A673 (cell line): ENCODE measurements at regions not wholly inside any gene's neighbourhood (a gene's known extent, or its start where the extent isn't known, plus 50 kb on each side); places are given as distances from the start of the nearest gene placed in this dataset.

Experiments used
- BruUV-seq: library from RNA; stranded (reverse); fragments of 400-500 nt; replicated peaks from 2 replicates; lab custom pipeline; 2021; lab: Mats Ljungman, UMichigan
- CTCF ChIA-PET: fragments of 300-600 bp; sonication (Branson Sonifier 250); formaldehyde crosslinking; loops from one replicate; lab custom pipeline; 2022; ENCODE audit warnings: antibody characterized with exemption; lab: Charles Lee
- POLR2A ChIA-PET: fragments of 300-600 bp; sonication (Branson Sonifier 250); formaldehyde crosslinking; loops from one replicate; lab custom pipeline; 2022; ENCODE audit warnings: antibody characterized with exemption; ENCODE audit not compliant: low non-redundant PET; lab: Charles Lee
- DNase-seq: peaks from one replicate; pipeline ENCODE4 v3.0.0-alpha.2; 2015; ENCODE audit warnings: low spot score
- H3K27ac ChIP-seq: fragments of 200-600 bp; sonication (generic); 2 replicates; pipeline ENCODE4 v1.5.1; 2016; ENCODE audit warnings: mixed run types, low read depth, mild to moderate bottlenecking, mixed read lengths, antibody characterized with exemption, low read length; ENCODE audit not compliant: poor library complexity, severe bottlenecking
- H3K27me3 ChIP-seq: fragments of 200-600 bp; sonication (generic); replicated peaks from 2 replicates; pipeline ENCODE4 v1.6.1; 2017; ENCODE audit warnings: mixed run types, low read depth, mild to moderate bottlenecking, mixed read lengths, antibody characterized with exemption, low read length; ENCODE audit not compliant: insufficient read depth, poor library complexity
- H3K36me3 ChIP-seq: fragments of 200-600 bp; sonication (generic); 2 replicates; pipeline ENCODE4 v1.6.1; 2016; ENCODE audit warnings: mixed run types, mild to moderate bottlenecking, mixed read lengths, antibody characterized with exemption, low read length; ENCODE audit not compliant: insufficient read depth, poor library complexity, severe bottlenecking
- H3K4me1 ChIP-seq: fragments of 200-600 bp; sonication (generic); 2 replicates; pipeline ENCODE4 v1.6.1; 2017; ENCODE audit warnings: mixed run types, mild to moderate bottlenecking, mixed read lengths, antibody characterized with exemption, low read length; ENCODE audit not compliant: insufficient read depth, poor library complexity, severe bottlenecking
- H3K4me3 ChIP-seq: fragments of 200-600 bp; sonication (generic); 2 replicates; pipeline ENCODE4 v1.5.1; 2016; ENCODE audit warnings: low read depth, mixed run types, mild to moderate bottlenecking, mixed read lengths, low read length; ENCODE audit not compliant: poor library complexity, severe bottlenecking
- H3K9me3 ChIP-seq: fragments of 200-600 bp; sonication (generic); 2 replicates; pipeline ENCODE4 v1.6.1; 2016; ENCODE audit warnings: mixed run types, low read depth, mild to moderate bottlenecking, mixed read lengths, antibody characterized with exemption, low read length; ENCODE audit not compliant: poor library complexity, severe bottlenecking
- EZH2 ChIP-seq: fragments of 200-600 bp; sonication (generic); IDR thresholded peaks from 2 replicates; pipeline ENCODE4 v1.6.1; 2017; ENCODE audit warnings: borderline replicate concordance, low read depth, mild to moderate bottlenecking, mixed read lengths, antibody characterized with exemption, low read length; ENCODE audit not compliant: poor library complexity, severe bottlenecking
- intact Hi-C: fragments of 100-400 bp; cut with micrococcal nuclease; formaldehyde crosslinking; loops from one replicate; pipeline ENCODE4 v1.10.0; 2022; ENCODE audit not compliant: unreplicated experiment
- TF ChIP-seq, protein P1 (sequence below): fragments of 300-800, 200-600 bp; sonication (generic); conservative IDR thresholded peaks from 2 replicates; pipeline ENCODE4 v1.5.1; 2017; ENCODE audit warnings: low read depth, mild to moderate bottlenecking, antibody characterized with exemption, low read length, moderate library complexity, mixed read lengths

DNA sequence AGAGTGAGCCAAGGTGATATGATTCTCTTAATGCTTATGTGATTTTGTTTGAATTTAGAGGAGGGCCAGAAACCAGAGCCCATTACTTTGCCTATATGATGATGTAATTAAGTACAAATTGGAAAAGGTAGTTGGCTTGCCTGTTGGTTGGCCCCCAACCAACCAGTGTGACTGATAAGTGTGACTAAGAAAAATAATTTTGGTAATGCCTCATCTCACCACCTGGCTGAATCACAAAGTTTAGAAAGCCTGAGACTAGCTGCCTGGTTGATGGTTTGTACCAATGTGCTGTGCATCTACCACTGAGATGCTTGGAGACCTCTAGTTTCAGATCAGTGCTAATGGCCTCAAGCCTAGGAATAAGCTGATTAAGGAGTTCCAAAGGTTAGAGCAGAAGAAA lies 338.7 kb downstream of the CDH2 start:
- intact Hi-C loops: no loop called here
- no TSS peak for BruUV-seq
- no peak for DNase-seq
- Histone ChIP-seq H3K27ac (no peak overlapping the region), H3K4me3 (no peak overlapping the region), H3K36me3 (no peaks in the 10 kb centered on the region), H3K4me1 (no peaks in the 10 kb centered on the region), H3K9me3 (no peaks in the 10 kb centered on the region), H3K27me3 (no peaks in the 10 kb centered on the region)
- CTCF ChIA-PET: no interaction called here
- POLR2A ChIA-PET: no interaction called here
- TF ChIP-seq, protein P1, sequence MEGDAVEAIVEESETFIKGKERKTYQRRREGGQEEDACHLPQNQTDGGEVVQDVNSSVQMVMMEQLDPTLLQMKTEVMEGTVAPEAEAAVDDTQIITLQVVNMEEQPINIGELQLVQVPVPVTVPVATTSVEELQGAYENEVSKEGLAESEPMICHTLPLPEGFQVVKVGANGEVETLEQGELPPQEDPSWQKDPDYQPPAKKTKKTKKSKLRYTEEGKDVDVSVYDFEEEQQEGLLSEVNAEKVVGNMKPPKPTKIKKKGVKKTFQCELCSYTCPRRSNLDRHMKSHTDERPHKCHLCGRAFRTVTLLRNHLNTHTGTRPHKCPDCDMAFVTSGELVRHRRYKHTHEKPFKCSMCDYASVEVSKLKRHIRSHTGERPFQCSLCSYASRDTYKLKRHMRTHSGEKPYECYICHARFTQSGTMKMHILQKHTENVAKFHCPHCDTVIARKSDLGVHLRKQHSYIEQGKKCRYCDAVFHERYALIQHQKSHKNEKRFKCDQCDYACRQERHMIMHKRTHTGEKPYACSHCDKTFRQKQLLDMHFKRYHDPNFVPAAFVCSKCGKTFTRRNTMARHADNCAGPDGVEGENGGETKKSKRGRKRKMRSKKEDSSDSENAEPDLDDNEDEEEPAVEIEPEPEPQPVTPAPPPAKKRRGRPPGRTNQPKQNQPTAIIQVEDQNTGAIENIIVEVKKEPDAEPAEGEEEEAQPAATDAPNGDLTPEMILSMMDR: no peak
- no peak for TF ChIP-seq EZH2

DNA sequence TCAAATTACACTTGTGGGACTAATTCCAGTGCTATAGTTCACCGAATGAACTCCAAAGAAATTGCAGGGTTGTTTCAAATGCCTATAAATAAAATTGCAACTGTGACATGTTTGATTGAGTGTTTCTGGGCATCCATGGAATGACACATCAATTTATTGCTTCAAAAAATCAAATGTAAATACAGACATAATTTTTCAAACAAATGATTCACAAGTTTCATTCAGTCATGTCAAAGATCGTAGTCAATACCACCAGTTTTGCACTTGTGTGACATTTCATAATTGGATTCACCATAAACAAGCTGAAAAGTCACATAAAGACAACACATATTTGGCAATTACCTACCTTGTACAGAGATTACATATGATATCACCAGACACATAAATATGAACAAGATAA lies 350.8 kb downstream of the CDH2 start:
- no peaks in the 10 kb centered on the region for H3K9me3 ChIP-seq
- BruUV-seq: no TSS peak
- POLR2A ChIA-PET: no interaction called here
- H3K4me3 ChIP-seq: no peak overlapping the region
- intact Hi-C loops: no loop called here
- no peaks in the 10 kb centered on the region for H3K36me3 ChIP-seq
- CTCF ChIA-PET: no interaction called here
- TF ChIP-seq EZH2: no peak
- TF ChIP-seq, protein P1: no peak
- H3K4me1 ChIP-seq: no peaks in the 10 kb centered on the region
- no peaks in the 10 kb centered on the region for H3K27me3 ChIP-seq
- no peak for DNase-seq
- no peak overlapping the region for H3K27ac ChIP-seq

DNA sequence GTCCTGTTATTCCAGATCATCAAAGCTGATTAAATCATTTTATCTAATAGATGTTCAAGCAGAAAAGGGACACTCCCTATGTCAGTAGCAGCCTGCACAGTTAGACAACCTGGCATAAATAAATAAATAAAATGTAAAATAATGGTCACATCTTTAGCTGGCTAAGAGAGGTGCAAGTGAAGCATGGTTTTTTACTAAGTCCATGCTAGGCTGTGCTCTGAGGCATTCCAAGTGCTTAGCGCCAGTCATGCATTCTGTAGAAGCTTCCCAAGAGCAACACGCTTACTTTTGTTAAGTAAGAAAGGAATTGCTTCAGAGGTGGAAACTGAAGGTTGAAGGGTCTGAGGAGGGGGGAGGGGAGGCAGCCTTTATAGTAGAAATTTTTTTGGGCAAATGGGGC lies 351.2 kb downstream of the CDH2 start:
- Histone ChIP-seq H3K36me3 (no peaks in the 10 kb centered on the region), H3K9me3 (no peaks in the 10 kb centered on the region), H3K27ac (no peak overlapping the region), H3K4me3 (no peak overlapping the region), H3K27me3 (no peaks in the 10 kb centered on the region), H3K4me1 (no peaks in the 10 kb centered on the region)
- TF ChIP-seq, protein P1: no peak
- TF ChIP-seq EZH2: no peak
- DNase-seq: no peak
- ChIA-PET POLR2A (no interaction called here), CTCF (no interaction called here)
- no TSS peak for BruUV-seq
- intact Hi-C loops: no loop called here
